Activated T-helper 2 cell treated with anti-CD3 and anti-CD28 coated beads, Interferon-gamma antibody, Interleukin-2, Interleukin-4, amounts not matched to agents 10 μg/mL and 5 μg/mL and 100 μg/mL, durations not matched to agents 14 hours and 24 hours and 36 hours (primary cell): ENCODE measurements at regions not wholly inside any gene's neighbourhood (a gene's known extent, or its start where the extent isn't known, plus 50 kb on each side); places are given as distances from the start of the nearest gene placed in this dataset.

Source experiments
- DNase-seq: peaks from one replicate; pipeline ENCODE4 v3.0.0; 2021; ENCODE audit warnings: low spot score
- H3K27ac Mint-ChIP-seq: one replicate; pipeline ENCODE4 v1.8.0; 2021; ENCODE audit warnings: mixed read lengths
- H3K27me3 Mint-ChIP-seq: one replicate; pipeline ENCODE4 v1.8.0; 2021; ENCODE audit warnings: low read depth, mixed read lengths
- H3K36me3 Mint-ChIP-seq: one replicate; pipeline ENCODE4 v1.8.0; 2021; ENCODE audit warnings: low read depth, mixed read lengths
- H3K4me1 Mint-ChIP-seq: one replicate; pipeline ENCODE4 v1.8.0; 2021; ENCODE audit warnings: low read depth, mixed read lengths
- H3K4me3 Mint-ChIP-seq: one replicate; pipeline ENCODE4 v1.8.0; 2021; ENCODE audit warnings: low read depth, mild to moderate bottlenecking, moderate library complexity, mixed read lengths
- H3K9me3 Mint-ChIP-seq: one replicate; pipeline ENCODE4 v1.8.0; 2021; ENCODE audit warnings: mixed read lengths
- intact Hi-C: fragments of 100-400 bp; cut with micrococcal nuclease; formaldehyde crosslinking; loops from one replicate; pipeline ENCODE4 v1.15.1; 2023

DNA sequence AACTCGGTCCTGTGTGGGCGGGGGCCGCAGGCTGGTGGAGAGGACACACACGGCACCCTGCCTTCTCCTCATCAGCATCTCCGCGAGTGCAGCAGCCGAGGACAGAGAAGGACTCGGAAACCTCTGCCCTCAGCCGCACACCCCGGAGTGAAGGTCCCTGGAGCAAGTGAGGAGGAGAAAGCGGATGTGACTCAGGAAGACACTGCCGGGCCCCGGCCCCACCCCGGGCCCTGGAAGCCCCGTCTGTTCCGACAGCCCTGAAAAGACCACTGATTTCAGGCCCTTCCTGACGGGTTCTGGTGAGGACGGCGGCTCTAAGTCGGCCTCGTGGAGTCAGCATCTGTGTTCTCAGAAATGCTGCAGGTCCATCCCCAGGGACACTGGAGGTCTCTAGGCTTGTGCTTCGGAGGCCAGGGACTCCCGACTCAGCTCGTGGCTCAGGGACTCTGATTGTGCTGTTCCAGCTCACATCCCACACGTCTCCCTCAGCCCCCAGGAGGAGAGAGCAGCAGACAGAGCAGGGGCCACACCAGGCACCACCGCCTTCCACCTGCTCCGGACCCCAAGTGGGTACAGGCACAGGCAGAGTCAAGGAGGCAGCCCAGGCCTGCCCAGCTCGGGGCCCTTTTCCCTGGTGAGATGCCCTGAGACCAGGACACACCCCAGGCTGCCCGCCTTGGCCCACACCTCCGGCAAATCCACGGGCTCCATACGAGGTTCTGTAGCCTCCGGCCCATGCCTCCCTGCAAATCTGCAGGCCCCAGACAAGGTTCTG is 134.5 kb upstream of the NKX1-1 start:
- no peak overlapping the region for H3K27ac Mint-ChIP-seq
- H3K9me3 Mint-ChIP-seq: no peaks in the 10 kb centered on the region
- intact Hi-C loops: no loop called here

GRCh38 chr4:1539859-1540600 is 133.8 kb upstream of the NKX1-1 start:
- Mint-ChIP-seq H3K9me3 (no peaks in the 10 kb centered on the region), H3K4me3 (no peak overlapping the region), H3K36me3 (no peaks in the 10 kb centered on the region), H3K4me1 (no peaks in the 10 kb centered on the region), H3K27me3 (no peaks in the 10 kb centered on the region), H3K27ac (no peak overlapping the region)
- DNase-seq: no peak
- intact Hi-C loops: no loop called here

More for the DNA sequence above, 134.5 kb upstream of the NKX1-1 start:
- Mint-ChIP-seq H3K27me3 (no peaks in the 10 kb centered on the region), H3K4me1 (no peaks in the 10 kb centered on the region), H3K4me3 (no peak overlapping the region), H3K36me3 (no peaks in the 10 kb centered on the region)
- DNase-seq: no peak

GRCh38 chr4:1538941-1539772 is 132.9 kb upstream of the NKX1-1 start:
- intact Hi-C loops: no loop called here
- H3K36me3 Mint-ChIP-seq: no peaks in the 10 kb centered on the region
- H3K4me1 Mint-ChIP-seq: no peaks in the 10 kb centered on the region
- no peaks in the 10 kb centered on the region for H3K9me3 Mint-ChIP-seq
- H3K27ac Mint-ChIP-seq: no peak overlapping the region
- DNase-seq: no peak
- H3K27me3 Mint-ChIP-seq: no peaks in the 10 kb centered on the region
- H3K4me3 Mint-ChIP-seq: no peak overlapping the region

GRCh38 chr4:1538096-1538410 is 131.8 kb upstream of the NKX1-1 start:
- Mint-ChIP-seq H3K9me3 (no peaks in the 10 kb centered on the region), H3K36me3 (no peaks in the 10 kb centered on the region), H3K4me3 (no peak overlapping the region), H3K27me3 (no peaks in the 10 kb centered on the region), H3K27ac (no peak overlapping the region), H3K4me1 (no peaks in the 10 kb centered on the region)
- no peak for DNase-seq
- intact Hi-C loops: no loop called here

GRCh38 chr4:1537410-1538095 is 131.3 kb upstream of the NKX1-1 start:
- intact Hi-C loops: no loop called here
- Mint-ChIP-seq H3K27me3 (no peaks in the 10 kb centered on the region), H3K27ac (no peak overlapping the region), H3K4me1 (no peaks in the 10 kb centered on the region), H3K36me3 (no peaks in the 10 kb centered on the region), H3K9me3 (no peaks in the 10 kb centered on the region), H3K4me3 (no peak overlapping the region)
- no peak for DNase-seq

DNA sequence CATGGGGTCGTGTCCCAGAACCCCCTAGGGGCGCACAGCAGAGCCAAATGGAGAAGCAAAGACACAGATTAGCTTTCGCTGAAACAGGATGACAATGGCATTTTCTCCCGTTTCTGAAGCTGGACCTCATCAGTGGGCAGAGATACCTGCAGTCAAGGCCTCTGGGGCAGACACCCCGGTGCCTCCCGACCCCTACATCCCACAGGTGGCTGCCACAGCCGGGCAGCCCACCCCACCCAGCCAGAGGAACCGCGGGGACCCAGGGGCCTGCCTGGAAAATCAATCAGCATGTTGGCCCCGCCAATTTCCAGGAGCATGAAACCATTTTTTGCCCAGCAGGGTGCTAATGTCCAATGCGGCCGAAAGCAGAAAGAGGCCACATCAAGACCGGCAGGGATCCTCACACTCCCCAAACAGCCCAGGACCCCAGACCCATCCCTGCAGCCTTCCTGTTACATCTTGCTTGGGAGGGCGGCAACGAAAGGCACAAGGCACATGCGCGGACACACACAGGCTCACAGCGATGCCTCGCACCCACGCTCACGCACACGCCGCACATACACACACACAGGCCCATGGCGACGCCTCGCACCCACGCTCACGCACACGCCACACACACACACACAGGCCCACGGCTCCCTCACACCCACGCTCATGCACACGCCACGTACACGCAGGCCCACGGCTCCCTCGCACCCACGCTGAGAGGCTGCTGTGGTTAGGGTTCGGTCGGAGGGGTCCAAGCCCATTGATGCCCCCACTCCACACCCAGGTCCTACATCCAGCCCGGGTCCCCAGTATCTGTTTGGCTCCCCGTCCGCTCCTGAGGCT is 130.6 kb upstream of the NKX1-1 start:
- H3K27ac Mint-ChIP-seq: no peak overlapping the region
- no peaks in the 10 kb centered on the region for H3K4me1 Mint-ChIP-seq
- no peaks in the 10 kb centered on the region for H3K9me3 Mint-ChIP-seq
- no peaks in the 10 kb centered on the region for H3K27me3 Mint-ChIP-seq
- DNase-seq: no peak
- H3K4me3 Mint-ChIP-seq: no peak overlapping the region
- H3K36me3 Mint-ChIP-seq: no peaks in the 10 kb centered on the region
- intact Hi-C loops: no loop called here

DNA sequence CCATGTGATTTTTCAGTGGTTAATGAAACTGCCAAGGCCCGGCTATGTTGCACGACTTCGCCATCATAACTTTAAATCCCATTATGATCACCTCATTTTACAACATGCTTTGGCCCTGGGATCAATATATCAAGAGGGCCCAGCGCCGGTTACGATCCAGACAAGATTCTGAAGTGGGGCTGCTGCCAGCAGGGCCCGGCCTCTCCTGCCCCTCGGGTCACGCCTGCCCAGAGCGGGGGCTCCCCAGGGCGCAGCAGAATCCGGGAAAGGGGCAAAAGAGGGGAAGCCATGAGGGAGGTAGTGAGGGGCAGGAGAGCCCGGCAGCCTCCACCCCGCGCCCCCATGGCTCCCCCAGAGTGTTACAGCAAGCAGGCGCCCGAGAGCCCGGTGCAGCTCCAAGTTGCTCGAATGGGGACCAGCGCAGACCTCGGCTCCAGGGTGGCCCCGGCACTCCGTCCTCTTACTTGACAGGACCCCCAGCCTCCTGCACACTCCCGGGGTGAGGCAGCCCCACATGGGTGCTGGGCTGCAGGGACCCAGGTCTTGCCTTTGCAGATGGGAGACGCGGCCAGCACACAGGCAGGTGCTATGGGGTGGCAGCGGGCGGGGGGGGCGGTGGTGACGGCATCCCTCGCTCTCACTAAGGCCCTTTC is 129.8 kb upstream of the NKX1-1 start:
- Mint-ChIP-seq H3K4me1 (no peaks in the 10 kb centered on the region), H3K27ac (no peak overlapping the region), H3K9me3 (no peaks in the 10 kb centered on the region), H3K36me3 (no peaks in the 10 kb centered on the region), H3K4me3 (no peak overlapping the region), H3K27me3 (no peaks in the 10 kb centered on the region)
- intact Hi-C loops: no loop called here
- no peak for DNase-seq

DNA sequence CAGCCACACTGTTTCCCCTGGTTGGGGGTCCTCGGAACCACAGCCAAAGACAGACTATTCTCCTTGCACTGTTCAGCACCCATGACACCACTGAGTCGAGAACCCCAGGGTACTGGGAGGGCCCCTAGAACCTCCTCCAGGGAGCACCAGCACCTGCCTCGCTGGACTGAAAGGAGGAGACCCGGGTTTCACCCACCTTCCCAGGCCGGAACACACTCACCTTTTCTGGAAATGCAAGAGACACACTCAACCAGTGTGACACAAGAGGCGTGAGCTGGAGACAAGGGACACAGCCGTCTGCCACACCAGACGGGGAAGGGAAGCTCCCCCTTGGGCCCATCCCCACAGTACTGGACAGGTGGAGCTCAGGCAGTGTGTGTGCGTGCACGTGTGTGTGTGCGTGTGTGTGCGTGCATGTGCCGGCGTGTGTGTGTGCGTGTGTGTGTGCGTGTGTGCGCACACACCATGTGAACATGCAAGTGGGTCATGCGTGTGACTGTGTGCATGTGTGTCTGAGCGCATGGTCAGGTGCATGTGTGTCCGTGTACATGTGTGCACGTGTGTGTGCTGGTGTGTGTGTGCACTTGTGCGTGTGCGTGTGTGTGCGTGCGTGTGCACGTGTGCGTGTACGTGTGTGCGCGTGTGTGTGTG is 128.8 kb upstream of the NKX1-1 start:
- DNase-seq: no peak
- Mint-ChIP-seq H3K9me3 (no peaks in the 10 kb centered on the region), H3K36me3 (no peaks in the 10 kb centered on the region), H3K27me3 (no peaks in the 10 kb centered on the region), H3K27ac (no peak overlapping the region), H3K4me3 (no peak overlapping the region), H3K4me1 (no peaks in the 10 kb centered on the region)
- intact Hi-C loops: no loop called here

DNA sequence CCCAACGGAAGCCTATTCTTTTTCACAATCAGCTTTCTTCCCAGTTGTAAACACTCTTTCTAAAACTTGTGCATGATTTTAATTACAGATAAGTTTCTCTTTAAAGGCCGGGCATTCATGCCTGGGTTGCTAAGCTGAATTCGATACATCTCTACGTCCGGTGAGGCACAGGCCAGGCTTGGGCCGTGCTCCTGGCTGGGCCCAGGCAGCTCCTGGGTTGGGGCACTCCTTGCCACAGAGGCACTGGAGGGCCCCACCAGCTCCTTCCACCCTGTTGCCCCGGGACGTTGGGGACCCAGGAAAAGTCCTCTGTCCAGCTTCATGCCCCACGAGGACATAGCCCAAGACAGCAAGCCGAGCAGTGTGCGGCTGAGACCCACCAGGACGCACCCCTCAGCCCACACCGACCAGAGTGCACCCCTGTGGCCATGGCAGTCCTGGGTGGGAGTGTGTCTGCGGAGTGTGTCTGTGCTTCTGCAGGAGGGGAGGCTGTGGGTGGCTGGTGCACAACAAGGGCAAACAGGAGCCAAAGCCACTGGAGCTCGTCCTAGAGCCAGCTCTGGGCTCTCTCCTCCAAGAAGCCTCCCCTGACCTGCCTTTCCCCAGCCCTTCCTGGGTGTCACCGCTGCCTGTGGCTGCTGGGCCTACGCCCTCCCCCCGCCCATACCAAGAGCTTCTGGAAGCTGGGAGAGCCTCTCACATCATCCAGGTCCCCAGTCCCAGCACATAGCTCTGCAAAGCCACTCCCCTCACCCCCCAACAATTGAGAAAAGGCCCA is 128.0 kb upstream of the NKX1-1 start:
- intact Hi-C loops: no loop called here
- Mint-ChIP-seq H3K4me1 (no peaks in the 10 kb centered on the region), H3K4me3 (no peak overlapping the region), H3K9me3 (no peaks in the 10 kb centered on the region), H3K27me3 (peaks cover under 1% of the 10 kb centered on the region), H3K36me3 (no peaks in the 10 kb centered on the region), H3K27ac (no peak overlapping the region)
- no peak for DNase-seq

DNA sequence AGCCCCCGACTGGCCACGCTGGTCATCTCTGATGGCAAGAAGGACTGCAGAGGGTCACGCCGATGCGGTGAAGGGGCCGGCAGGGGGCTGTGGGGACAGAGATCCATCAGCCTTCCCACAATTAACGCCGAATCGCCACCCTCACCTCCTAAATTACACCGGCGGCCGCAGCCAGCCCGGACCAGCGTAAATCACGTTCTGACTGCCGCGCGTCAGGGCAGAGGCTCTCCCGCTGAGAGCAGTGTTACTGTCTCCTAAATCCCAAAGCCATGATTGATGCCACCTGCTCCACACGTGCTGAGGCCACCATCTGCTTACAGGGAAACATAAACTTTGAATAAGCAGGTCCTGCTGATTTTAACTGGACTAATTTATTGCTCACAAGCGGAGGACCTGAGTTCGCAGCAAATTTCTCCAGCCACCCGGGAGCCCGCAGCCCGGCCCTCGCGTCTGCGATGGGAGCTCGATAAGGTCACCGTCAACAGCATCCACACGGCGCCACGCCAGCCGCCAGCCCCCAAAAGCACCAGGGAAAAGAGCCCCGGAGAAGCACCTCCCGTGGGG is 127.3 kb upstream of the NKX1-1 start:
- no peak for DNase-seq
- no peak overlapping the region for H3K4me3 Mint-ChIP-seq
- intact Hi-C loops: no loop called here

More for the DNA sequence above, 127.3 kb upstream of the NKX1-1 start:
- no peaks in the 10 kb centered on the region for H3K36me3 Mint-ChIP-seq
- H3K27me3 Mint-ChIP-seq: peaks cover 3% of the 10 kb centered on the region
- no peaks in the 10 kb centered on the region for H3K4me1 Mint-ChIP-seq
- no peak overlapping the region for H3K27ac Mint-ChIP-seq
- no peaks in the 10 kb centered on the region for H3K9me3 Mint-ChIP-seq
